Ishikawa (cell line): ENCODE measurements at regions not wholly inside any gene's neighbourhood (a gene's known extent, or its start where the extent isn't known, plus 50 kb on each side); places are given as distances from the start of the nearest gene placed in this dataset.

ENCODE experiments used
- CEBPB ChIP-seq: IDR thresholded peaks from 2 replicates; pipeline ENCODE4 v1.6.1; 2012
- CREB1 ChIP-seq: IDR thresholded peaks from 2 replicates; pipeline ENCODE4 v1.6.1; 2012; ENCODE audit warnings: low read depth
- EGR1 ChIP-seq: IDR thresholded peaks from 2 replicates; pipeline ENCODE4 v1.6.1; 2012
- EP300 ChIP-seq: IDR thresholded peaks from 2 replicates; pipeline ENCODE4 v1.6.1; 2012; ENCODE audit warnings: borderline replicate concordance
- FOXM1 ChIP-seq: IDR thresholded peaks from 2 replicates; pipeline ENCODE4 v1.6.1; 2012; ENCODE audit warnings: low read depth, borderline replicate concordance
- MAX ChIP-seq: IDR thresholded peaks from 2 replicates; pipeline ENCODE4 v1.6.1; 2012
- NFIC ChIP-seq: IDR thresholded peaks from 2 replicates; pipeline ENCODE4 v1.6.1; 2012
- RAD21 ChIP-seq: IDR thresholded peaks from 2 replicates; pipeline ENCODE4 v1.6.1; 2012; ENCODE audit warnings: low read depth
- REST ChIP-seq: IDR thresholded peaks from 2 replicates; pipeline ENCODE4 v1.6.1; 2012; ENCODE audit warnings: low read depth, mild to moderate bottlenecking
- TAF1 ChIP-seq: IDR thresholded peaks from 2 replicates; pipeline ENCODE4 v1.6.1; 2012; ENCODE audit warnings: low read depth, mild to moderate bottlenecking
- TCF12 ChIP-seq: IDR thresholded peaks from 2 replicates; pipeline ENCODE4 v1.6.1; 2012; ENCODE audit warnings: low read depth
- TEAD4 ChIP-seq: IDR thresholded peaks from 2 replicates; pipeline ENCODE4 v1.6.1; 2012
- USF1 ChIP-seq: IDR thresholded peaks from 2 replicates; pipeline ENCODE4 v1.6.1; 2012
- YY1 ChIP-seq: IDR thresholded peaks from 2 replicates; pipeline ENCODE4 v1.6.1; 2012; ENCODE audit warnings: low read depth
- ZBTB7A ChIP-seq: IDR thresholded peaks from 2 replicates; pipeline ENCODE4 v1.6.1; 2012; ENCODE audit warnings: low read depth

- TF ChIP-seq USF1 (no peak), REST (no peak), RAD21 (no peak), CREB1 (no peak), EGR1 (no peak), FOXM1 (no peak)
Observed at GRCh38 chr7:67644151-67644550, 647.5 kb downstream of the TYW1 start.

GRCh38 chr7:67652937-67653336, 656.3 kb downstream of the TYW1 start:
- TF ChIP-seq ZBTB7A = no peak
- no peak for TF ChIP-seq MAX
- TF ChIP-seq RAD21 = no peak
- no peak for TF ChIP-seq EGR1
- no peak for TF ChIP-seq FOXM1
- TF ChIP-seq NFIC = no peak
- no peak for TF ChIP-seq YY1
- TF ChIP-seq TEAD4 = no peak

GRCh38 chr7:67653856-67654454, 657.3 kb downstream of the TYW1 start:
- TF ChIP-seq USF1 (no peak), YY1 (no peak), TEAD4 (no peak), TCF12 (no peak), MAX (no peak), TAF1 (no peak), REST (no peak), CREB1 (no peak), RAD21 (no peak), ZBTB7A (no peak), EP300 (no peak), EGR1 (no peak), FOXM1 (no peak), CEBPB (no peak)

- TF ChIP-seq EP300 = no peak
- no peak for TF ChIP-seq TAF1
- no peak for TF ChIP-seq CREB1
- no peak for TF ChIP-seq RAD21
- no peak for TF ChIP-seq REST
- no peak for TF ChIP-seq FOXM1
- TF ChIP-seq NFIC = no peak
- no peak for TF ChIP-seq MAX
Observed at GRCh38 chr7:67654642-67655041, 658.0 kb downstream of the TYW1 start.

GRCh38 chr7:67655168-67655567, 658.5 kb downstream of the TYW1 start:
- TF ChIP-seq TEAD4 = no peak
- no peak for TF ChIP-seq EGR1
- TF ChIP-seq REST = no peak
- TF ChIP-seq MAX = no peak
- TF ChIP-seq CREB1 = no peak
- TF ChIP-seq EP300 = no peak
- no peak for TF ChIP-seq NFIC
- no peak for TF ChIP-seq FOXM1
- TF ChIP-seq TCF12 = no peak
- TF ChIP-seq ZBTB7A = no peak
- TF ChIP-seq USF1 = no peak
- no peak for TF ChIP-seq YY1
